ENCODE measurements at regions not wholly inside any gene's neighbourhood (a gene's known extent, or its start where the extent isn't known, plus 50 kb on each side); places are given as distances from the start of the nearest gene placed in this dataset.
A peak's percentile ranks its signal among the peaks of the same experiment; 100 is the strongest.

- DNase-seq, result no peak
Observed at GRCh38 chr7:16978358-16979244, 96.8 kb upstream of the AGR3 start.

- DNase-seq, result no peak
Observed at GRCh38 chr7:16980539-16980938, 98.8 kb upstream of the AGR3 start.

GRCh38 chr7:16982640-16983350, 101.0 kb upstream of the AGR3 start:
- DNase-seq, result no peak

GRCh38 chr7:16984375-16984774, 102.6 kb upstream of the AGR3 start:
- DNase-seq, result no peak

- DNase-seq, result no peak
Observed at GRCh38 chr7:16985621-16986020, 103.8 kb upstream of the AGR3 start.

GRCh38 chr7:16986755-16987154, 105.0 kb upstream of the AGR3 start:
- no peak for DNase-seq

- peak; percentile 46 for DNase-seq
Observed at GRCh38 chr7:16989811-16990413, 108.1 kb upstream of the AGR3 start.

- DNase-seq, result no peak
Observed at GRCh38 chr7:16991551-16991950, 109.8 kb upstream of the AGR3 start.

- DNase-seq, result no peak
Observed at GRCh38 chr7:16993543-16993942, 111.8 kb upstream of the AGR3 start.

- DNase-seq, result no peak
Observed at GRCh38 chr7:16998481-16999051, 116.8 kb upstream of the AGR3 start.

- DNase-seq, result no peak
Observed at GRCh38 chr7:16999541-17000267, 117.9 kb upstream of the AGR3 start.

- DNase-seq, result no peak
Observed at GRCh38 chr7:17005271-17005670, 123.5 kb upstream of the AGR3 start.

- DNase-seq, result no peak
Observed at GRCh38 chr7:17007841-17008240, 126.1 kb upstream of the AGR3 start.

GRCh38 chr7:17009007-17009719, 127.4 kb upstream of the AGR3 start:
- no peak for DNase-seq

GRCh38 chr7:17009933-17010332, 128.2 kb upstream of the AGR3 start:
- no peak for DNase-seq

GRCh38 chr7:17010637-17011300, 129.0 kb upstream of the AGR3 start:
- no peak for DNase-seq

- no peak for DNase-seq
Observed at GRCh38 chr7:17013204-17013603, 131.4 kb upstream of the AGR3 start.

- no peak for DNase-seq
Observed at GRCh38 chr7:17014686-17015085, 132.9 kb upstream of the AGR3 start.

GRCh38 chr7:17015598-17016031, 133.8 kb upstream of the AGR3 start:
- no peak for DNase-seq

GRCh38 chr7:17016402-17017010, 134.7 kb upstream of the AGR3 start:
- DNase-seq, result no peak

- DNase-seq, result no peak
Observed at GRCh38 chr7:17019106-17019505, 137.3 kb upstream of the AGR3 start.
